Transverse colon (tissue), 4 donors: ENCODE measurements at regions not wholly inside any gene's neighbourhood (a gene's known extent, or its start where the extent isn't known, plus 50 kb on each side); places are given as distances from the start of the nearest gene placed in this dataset.

Experiments
- DNase-seq: peaks from one replicate; pipeline ENCODE4 v3.0.0-alpha.2; 2019
- H3K27ac ChIP-seq, 4 donors: fragments of 200-600 bp; sonication (generic); 2 replicates each; pipeline ENCODE4 v1.5.1; 2016 to 2018; ENCODE audit warnings: inconsistent platforms in 4 of 4
- H3K27me3 ChIP-seq: fragments of 200-600 bp; sonication (generic); 2 replicates; pipeline ENCODE4 v1.5.1; 2017; ENCODE audit warnings: inconsistent platforms
- H3K36me3 ChIP-seq, 4 donors: fragments of 200-600 bp; sonication (generic); 2 replicates each; pipeline ENCODE4 v1.5.1; 2017 to 2019; ENCODE audit warnings: inconsistent platforms in 4 of 4
- H3K4me1 ChIP-seq, 4 donors: fragments of 200-600 bp; sonication (generic); 2 replicates each; pipeline ENCODE4 v1.5.1; 2017 to 2020; ENCODE audit warnings: inconsistent platforms in 4 of 4
- H3K4me3 ChIP-seq, 4 donors: fragments of 200-600 bp; sonication (generic); 1 replicate in 1 of 4; 2 replicates in 3 of 4; pipeline versions ENCODE4 v1.5.1 to v1.6.1; 2017 to 2019; ENCODE audit warnings: inconsistent platforms in 4 of 4
- H3K9me3 ChIP-seq, 2 donors: fragments of 200-600 bp; sonication (generic); 2 replicates each; pipeline ENCODE4 v1.5.1; 2017 to 2019; ENCODE audit warnings: inconsistent platforms in 2 of 2
- EP300 ChIP-seq: sonication (generic); formaldehyde crosslinking; IDR thresholded peaks from one replicate; pipeline ENCODE4 v1.6.1; 2017; ENCODE audit warnings: antibody characterized with exemption, low read depth
- POLR2A ChIP-seq: fragments of 450-650 bp; IDR thresholded peaks from one replicate; pipeline ENCODE4 v1.6.1; 2016; ENCODE audit warnings: antibody characterized with exemption, mild to moderate bottlenecking, moderate library complexity
- POLR2AphosphoS5 ChIP-seq, 3 donors: sonication (generic); formaldehyde crosslinking; IDR thresholded peaks; one replicate each; pipeline ENCODE4 v1.6.1; 2016; ENCODE audit warnings: antibody characterized with exemption in 3 of 3
- WGBS, 2 donors: methylation state at CpG; one replicate each; pipeline ENCODE4 v1.1.5; 2018; ENCODE audit warnings: low coverage in 1 of 2; 5-methylcytosine and 5-hydroxymethylcytosine counted together
- in situ Hi-C, 4 donors: fragments of 200-750 bp; cut with MboI; loops; one replicate each; pipeline versions ENCODE4 v1.15.0 to v1.15.1; 2017; ENCODE audit warnings: low sequenced_read_pairs in 3 of 4, low pct_ligation_motif_present in 1 of 4, low pct_unique_long_range_greater_than_20kb in 1 of 4
- intact Hi-C: fragments of 100-400 bp; cut with DNase I; formaldehyde crosslinking; loops from one replicate; pipeline ENCODE4 v1.15.1; 2023; ENCODE audit warnings: low total_unique reads
- TF ChIP-seq, protein P1 (sequence below), 5 experiments: fragments of 200-600 bp in 3 of 5; fragments of 450-650 bp in 2 of 5; sonication (generic) in 3 of 5; IDR thresholded peaks; 1 replicate in 2 of 5; 2 replicates in 3 of 5; pipeline ENCODE4 v1.5.1; 2016 to 2017; ENCODE audit warnings: antibody characterized with exemption in 5 of 5, inconsistent platforms in 3 of 5, mild to moderate bottlenecking in 2 of 5, moderate library complexity in 1 of 5

DNA sequence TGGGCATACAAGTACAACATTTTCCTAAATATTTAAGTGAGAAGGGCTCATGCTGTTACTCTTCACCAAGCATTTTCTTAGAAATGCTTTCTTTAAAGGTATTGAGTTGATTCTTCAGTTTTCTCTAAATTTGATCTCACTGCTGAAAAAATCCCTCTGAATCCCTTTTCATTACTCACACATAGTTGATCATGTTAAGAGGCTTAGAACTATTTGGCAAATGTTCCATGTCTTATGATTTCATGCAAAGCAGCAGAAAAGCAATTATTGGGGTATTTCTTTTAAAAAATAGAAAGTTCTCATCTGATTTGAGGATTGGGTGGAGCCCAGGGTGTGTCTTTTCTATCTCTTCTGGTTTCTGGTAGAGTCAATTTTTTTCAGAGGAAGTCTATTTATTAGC, 1079.8 kb upstream of the ZEB2 start:
- no peaks in the 10 kb centered on the region for H3K27me3 ChIP-seq
- H3K4me3 ChIP-seq = no peak overlapping the region
- no peaks in the 10 kb centered on the region for H3K36me3 ChIP-seq
- H3K27ac ChIP-seq = no peak overlapping the region
- no peak for TF ChIP-seq POLR2AphosphoS5 (IDR thresholded peaks at IDR 0.05)
- TF ChIP-seq POLR2A = no peak
- TF ChIP-seq, protein P1, sequence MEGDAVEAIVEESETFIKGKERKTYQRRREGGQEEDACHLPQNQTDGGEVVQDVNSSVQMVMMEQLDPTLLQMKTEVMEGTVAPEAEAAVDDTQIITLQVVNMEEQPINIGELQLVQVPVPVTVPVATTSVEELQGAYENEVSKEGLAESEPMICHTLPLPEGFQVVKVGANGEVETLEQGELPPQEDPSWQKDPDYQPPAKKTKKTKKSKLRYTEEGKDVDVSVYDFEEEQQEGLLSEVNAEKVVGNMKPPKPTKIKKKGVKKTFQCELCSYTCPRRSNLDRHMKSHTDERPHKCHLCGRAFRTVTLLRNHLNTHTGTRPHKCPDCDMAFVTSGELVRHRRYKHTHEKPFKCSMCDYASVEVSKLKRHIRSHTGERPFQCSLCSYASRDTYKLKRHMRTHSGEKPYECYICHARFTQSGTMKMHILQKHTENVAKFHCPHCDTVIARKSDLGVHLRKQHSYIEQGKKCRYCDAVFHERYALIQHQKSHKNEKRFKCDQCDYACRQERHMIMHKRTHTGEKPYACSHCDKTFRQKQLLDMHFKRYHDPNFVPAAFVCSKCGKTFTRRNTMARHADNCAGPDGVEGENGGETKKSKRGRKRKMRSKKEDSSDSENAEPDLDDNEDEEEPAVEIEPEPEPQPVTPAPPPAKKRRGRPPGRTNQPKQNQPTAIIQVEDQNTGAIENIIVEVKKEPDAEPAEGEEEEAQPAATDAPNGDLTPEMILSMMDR (IDR thresholded peaks at IDR 0.05) = no peak
- TF ChIP-seq EP300 = no peak
- no peaks in the 10 kb centered on the region for H3K4me1 ChIP-seq
- intact Hi-C loops (no loop called here), in situ Hi-C loops (no loop called here)
- no peaks in the 10 kb centered on the region for H3K9me3 ChIP-seq
- no peak for DNase-seq

DNA sequence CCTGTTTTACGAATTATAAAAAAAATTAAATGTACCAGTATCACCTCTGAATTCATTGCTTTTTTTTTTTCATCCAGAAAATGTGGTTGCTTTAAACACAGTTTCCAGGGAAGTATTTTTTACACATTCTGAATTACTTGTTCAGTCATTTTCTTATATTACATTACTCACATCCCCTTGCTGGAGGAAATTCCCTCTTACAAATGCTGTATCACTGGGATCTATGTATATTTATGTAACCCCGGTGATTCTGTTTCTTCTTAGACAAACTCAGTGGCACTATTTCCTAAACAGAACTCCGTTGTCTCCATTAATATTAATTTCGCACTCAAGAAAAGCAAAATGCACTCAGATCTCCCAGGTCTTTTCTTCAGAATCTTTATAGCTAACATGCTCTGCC, 1078.5 kb upstream of the ZEB2 start:
- H3K27ac ChIP-seq = no peak overlapping the region
- in situ Hi-C loops = no loop called here
- H3K4me3 ChIP-seq = no peak overlapping the region
- H3K4me1 ChIP-seq = no peaks in the 10 kb centered on the region
- DNase-seq = no peak
- TF ChIP-seq EP300 (no peak), POLR2AphosphoS5 (IDR thresholded peaks at IDR 0.05) (no peak), POLR2A (no peak)
- TF ChIP-seq, protein P1 (IDR thresholded peaks at IDR 0.05) = no peak
- no peaks in the 10 kb centered on the region for H3K36me3 ChIP-seq
- 64 to 73% methylated on average over 4 of the region's 4 CpGs for WGBS, 2 donors
- intact Hi-C loops = no loop called here
- H3K27me3 ChIP-seq = no peaks in the 10 kb centered on the region
- H3K9me3 ChIP-seq = no peaks in the 10 kb centered on the region

DNA sequence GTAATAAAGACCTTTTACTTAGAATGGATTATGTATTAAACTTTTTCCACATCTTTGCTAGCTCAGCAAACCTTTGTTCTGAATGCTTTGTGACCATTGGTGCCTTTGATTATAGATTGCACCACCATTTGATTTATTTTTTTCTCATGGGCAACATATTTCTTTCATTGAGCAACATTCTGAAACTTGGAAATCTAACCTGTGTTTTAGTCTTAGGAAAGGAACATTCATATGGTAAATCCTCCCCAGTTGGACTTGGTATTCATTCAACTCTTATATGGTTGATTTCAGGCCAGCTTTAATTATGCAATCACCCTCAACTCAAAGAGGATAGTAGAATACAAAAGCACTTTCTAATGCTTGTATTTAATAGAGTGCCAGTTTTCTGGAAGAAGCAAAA, 1077.9 kb upstream of the ZEB2 start:
- in situ Hi-C loops (no loop called here), intact Hi-C loops (no loop called here)
- no peak for TF ChIP-seq EP300
- TF ChIP-seq, protein P1 (IDR thresholded peaks at IDR 0.05) = no peak
- no peak for TF ChIP-seq POLR2A
- no peak for TF ChIP-seq POLR2AphosphoS5 (IDR thresholded peaks at IDR 0.05)
- no peaks in the 10 kb centered on the region for H3K36me3 ChIP-seq
- H3K4me1 ChIP-seq = no peaks in the 10 kb centered on the region
- DNase-seq = no peak
- H3K9me3 ChIP-seq = no peaks in the 10 kb centered on the region
- no peak overlapping the region for H3K27ac ChIP-seq
- H3K4me3 ChIP-seq = no peak overlapping the region
- H3K27me3 ChIP-seq = no peaks in the 10 kb centered on the region

DNA sequence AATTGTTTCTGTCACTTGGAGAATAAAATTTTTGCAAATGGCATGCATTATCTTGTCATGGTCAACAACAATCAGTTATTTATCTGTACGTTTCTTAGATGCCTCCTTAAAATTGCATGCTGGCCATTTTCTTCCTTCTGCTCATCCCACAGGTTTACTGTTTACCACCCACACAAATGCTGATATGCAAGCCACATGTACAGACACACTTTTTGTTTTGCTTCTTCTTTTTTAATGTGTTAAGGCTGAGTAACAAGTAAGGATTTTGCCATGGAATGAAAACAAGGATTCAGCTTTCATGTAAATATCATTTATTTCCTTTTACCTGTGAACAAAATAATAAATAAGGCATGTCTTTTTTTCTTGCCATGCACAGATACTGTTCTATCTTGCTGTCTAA, 1077.1 kb upstream of the ZEB2 start:
- no peak overlapping the region for H3K27ac ChIP-seq
- TF ChIP-seq EP300 (no peak), POLR2AphosphoS5 (IDR thresholded peaks at IDR 0.05) (no peak), POLR2A (no peak)
- TF ChIP-seq, protein P1 (IDR thresholded peaks at IDR 0.05) = no peak
- DNase-seq = no peak
- in situ Hi-C loops (no loop called here), intact Hi-C loops (no loop called here)
- no peaks in the 10 kb centered on the region for H3K4me1 ChIP-seq
- H3K9me3 ChIP-seq = no peaks in the 10 kb centered on the region
- WGBS, 2 donors = 50% methylated on average over 1 of the region's 1 CpG
- no peaks in the 10 kb centered on the region for H3K36me3 ChIP-seq
- H3K4me3 ChIP-seq = no peak overlapping the region
- H3K27me3 ChIP-seq = no peaks in the 10 kb centered on the region
